ENCODE measurements at regions not wholly inside any gene's neighbourhood (a gene's known extent, or its start where the extent isn't known, plus 50 kb on each side); places are given as distances from the start of the nearest gene placed in this dataset.
A peak's percentile ranks its signal among the peaks of the same experiment; 100 is the strongest.

DNA sequence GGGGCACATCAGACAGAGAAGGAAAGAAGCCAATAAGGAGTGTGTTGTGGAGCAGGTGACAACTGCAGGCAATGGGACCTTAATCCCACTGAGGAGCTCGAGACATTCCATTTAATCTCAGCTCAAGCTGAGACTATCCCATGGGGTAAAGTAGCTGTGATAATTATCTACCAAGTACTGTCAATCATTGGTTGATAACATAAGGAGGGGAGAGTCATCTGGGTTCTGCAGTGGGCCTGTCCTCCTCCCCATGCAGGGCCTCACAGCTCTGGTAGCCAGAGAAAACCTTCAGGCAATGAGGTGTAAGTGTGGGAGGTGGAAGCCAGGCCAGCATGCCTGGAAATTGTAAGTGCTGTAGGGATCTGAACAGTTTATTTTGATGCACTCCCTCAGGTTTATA, 375.0 kb upstream of the ARID1B start:
- DNase-seq: no peak

GRCh38 chr6:156400487-156400886, 376.7 kb upstream of the ARID1B start:
- DNase-seq: no peak

- DNase-seq: no peak
Measured at GRCh38 chr6:156398966-156399365, 378.2 kb upstream of the ARID1B start.

DNA sequence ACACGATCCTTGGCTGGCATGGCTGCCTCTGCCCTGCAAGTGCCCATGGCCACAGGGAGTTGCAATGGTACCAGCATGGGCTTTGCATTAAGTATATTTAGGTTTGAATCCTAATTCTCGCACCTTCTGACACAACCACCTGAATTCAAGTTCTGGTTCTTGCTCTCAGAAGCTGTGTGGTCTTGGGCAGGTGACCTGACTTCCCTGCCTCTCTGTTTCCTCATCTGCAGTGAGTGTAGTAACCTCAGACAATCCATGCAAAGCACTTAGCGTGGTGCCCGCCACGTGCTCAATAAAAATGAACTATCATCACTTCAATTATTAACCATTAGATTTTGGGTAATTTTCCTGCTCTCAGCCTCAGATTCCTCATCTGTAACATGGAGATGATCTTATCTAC, 378.8 kb upstream of the ARID1B start:
- DNase-seq: no peak

GRCh38 chr6:156396791-156397418, 380.3 kb upstream of the ARID1B start:
- no peak for DNase-seq

DNA sequence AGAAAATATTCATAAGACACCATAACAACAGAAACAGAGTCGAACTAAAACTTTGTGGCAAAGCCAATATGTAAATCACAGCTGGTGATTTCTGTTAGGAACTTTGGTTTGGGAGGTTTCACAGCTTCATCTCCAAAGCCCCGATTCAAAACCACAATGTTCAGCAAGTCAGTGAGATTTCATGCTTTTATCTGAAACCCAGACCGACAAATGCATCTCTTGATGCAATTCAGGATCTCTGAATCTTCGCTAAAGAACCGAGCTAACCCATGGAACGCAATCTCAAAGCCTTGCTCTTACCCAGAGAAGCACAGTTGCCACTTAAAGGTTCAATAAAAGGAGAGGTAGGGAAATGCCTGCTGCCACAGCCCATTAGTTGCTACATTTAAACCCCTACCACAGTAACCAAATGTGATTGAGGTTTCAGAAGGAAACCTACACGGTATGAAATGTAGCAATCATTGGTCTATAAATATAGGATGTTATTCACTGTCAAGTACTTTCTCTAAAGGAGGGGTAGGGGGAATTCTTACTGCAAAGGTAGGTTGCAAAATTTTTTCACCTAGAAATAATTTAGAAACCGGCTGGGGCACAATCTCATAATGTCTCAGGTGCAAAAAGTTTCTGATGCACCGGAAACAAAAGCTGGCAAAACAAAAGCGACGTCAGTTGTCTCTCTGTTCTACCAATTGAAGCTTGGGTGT, 381.0 kb upstream of the ARID1B start:
- DNase-seq: no peak

DNA sequence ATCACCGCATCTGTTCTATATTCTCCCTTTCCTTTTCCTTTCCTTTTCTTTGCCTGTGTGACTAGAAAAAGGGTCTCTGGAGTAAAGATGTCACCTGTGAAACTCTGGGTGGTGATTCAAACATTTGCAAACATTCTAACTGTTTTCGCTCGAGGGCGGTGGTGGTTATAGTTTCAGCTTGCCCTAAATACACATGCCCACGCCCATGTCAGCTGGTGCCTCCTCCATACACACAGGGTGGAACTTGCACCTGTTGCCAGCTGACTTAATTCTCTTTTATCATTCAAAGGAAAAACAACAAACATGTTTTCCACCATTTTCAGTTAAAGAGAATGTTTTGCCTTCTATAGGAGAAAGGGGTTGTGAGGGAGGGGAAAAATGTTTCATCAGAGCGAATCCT, 381.9 kb upstream of the ARID1B start:
- no peak for DNase-seq

GRCh38 chr6:156392648-156393047, 384.5 kb upstream of the ARID1B start:
- DNase-seq: no peak

GRCh38 chr6:156391977-156392376, 385.2 kb upstream of the ARID1B start:
- DNase-seq: no peak

GRCh38 chr6:156391061-156391672, 386.0 kb upstream of the ARID1B start:
- no peak for DNase-seq

DNA sequence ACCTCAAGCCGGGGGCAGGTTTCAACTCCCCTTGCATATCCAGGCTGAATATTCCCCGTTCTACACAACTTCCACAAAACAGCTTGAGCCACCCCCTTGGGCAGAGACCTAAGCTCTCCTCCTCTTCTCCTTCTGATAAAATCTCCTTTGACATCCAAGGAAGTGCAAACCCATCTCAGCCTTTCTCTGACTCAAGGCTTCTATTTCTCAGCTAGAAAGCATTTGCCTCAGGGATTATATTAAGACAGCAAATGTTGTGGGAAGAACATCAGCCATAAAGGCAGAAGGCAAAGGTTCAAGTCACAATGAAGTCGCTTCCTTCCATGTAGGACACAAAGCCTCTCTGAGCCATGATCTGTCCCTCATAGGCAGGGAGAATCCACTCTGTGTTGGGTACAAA, 386.6 kb upstream of the ARID1B start:
- DNase-seq: no peak

- DNase-seq: no peak
Measured at GRCh38 chr6:156389296-156389695, 387.9 kb upstream of the ARID1B start.

DNA sequence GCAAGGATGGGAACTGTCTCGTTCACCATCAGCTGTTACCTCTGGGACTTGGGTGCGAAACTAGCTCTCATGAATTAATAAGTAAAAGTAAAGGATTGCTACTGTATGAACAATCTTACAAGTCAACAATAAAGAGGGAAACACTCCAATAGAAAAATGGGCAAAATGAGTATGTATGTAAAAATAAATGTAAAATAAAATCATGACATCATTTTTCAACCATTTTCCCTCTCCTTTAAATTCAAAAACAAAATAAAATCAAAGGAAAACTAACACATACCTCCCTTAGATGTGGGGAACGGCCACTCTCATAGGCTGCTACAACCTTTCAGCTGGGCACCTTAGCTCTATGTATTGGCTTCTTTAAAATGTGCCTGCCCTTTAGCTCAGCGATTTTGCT, 389.7 kb upstream of the ARID1B start:
- DNase-seq: no peak

DNA sequence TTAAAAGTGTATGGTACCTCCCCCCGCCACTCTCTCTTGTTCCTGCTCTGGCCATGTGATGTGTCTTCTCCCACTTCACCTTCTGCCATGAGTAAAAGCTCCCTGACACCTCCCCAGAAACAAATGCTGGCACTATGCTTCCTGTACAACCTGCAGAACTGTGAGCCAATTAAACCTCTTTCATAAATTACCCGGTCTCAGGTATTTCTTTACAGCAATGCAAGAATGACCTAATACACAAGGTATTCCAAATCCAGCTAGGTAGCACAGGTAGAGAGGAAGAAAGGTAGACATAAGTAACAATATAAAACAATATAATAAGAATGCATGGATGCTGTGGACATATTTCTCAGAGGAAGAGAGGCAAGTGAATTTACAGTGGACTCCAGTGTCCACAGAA, 394.1 kb upstream of the ARID1B start:
- DNase-seq: no peak

DNA sequence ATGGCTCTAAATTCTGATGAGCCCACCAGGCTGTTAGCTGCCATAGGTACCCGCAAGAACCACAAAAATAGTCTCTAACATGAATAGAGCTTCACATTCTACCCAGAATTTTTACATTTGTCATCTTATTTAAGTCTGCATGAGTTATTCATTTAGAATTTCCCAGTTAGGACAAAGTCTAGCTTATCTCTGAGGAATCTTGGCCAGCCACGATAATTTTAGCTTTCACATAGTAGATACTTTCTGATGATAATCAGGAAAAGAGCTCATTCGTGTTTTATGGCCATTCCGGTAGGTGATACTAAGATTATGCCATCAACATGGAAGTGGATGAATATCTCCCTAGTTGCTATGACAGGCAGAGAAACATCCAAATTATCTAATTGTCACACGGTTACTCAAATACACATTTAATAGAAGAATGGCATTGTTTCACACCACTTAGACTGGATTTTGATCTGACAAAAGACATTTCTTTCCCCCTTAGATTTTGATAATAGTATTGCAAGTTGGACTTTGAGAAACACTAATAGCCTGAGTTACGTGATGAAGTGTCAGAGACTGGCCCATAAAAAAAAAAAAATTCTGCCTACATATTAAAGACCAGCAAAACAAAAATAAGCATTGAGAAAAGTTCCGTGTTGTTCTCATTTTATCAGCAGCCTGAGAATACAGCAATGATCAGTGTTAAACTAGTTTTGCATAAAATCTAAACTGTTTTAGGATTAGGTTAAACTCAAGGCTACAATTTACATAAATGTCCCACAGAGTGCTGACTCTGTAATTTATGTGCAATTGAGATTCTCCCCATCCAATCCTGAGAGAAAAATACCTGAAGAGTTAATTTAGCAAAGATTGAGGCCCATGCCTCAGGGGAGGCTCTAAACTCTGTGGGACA, 397.5 kb upstream of the ARID1B start:
- no peak for DNase-seq

- no peak for DNase-seq
Measured at GRCh38 chr6:156378853-156379252, 398.3 kb upstream of the ARID1B start.

DNA sequence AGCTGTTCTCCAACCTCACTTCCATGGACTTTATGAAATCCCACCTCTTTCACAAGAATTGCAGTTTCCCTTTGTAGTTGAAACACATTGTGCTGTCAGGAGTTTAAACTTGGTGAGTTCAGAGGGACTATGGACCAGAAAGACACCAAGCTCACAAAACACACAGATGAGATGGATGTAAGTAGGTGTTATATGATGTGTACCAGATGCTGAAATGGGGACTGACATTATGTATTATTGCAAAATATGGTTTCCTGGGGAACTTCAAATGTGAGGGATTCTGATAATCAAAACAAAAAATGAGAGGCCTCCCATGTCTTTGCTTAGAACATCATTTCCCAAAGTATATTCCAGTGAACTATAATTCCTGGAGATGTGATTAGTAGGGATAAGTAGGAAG, 401.1 kb upstream of the ARID1B start:
- no peak for DNase-seq

DNA sequence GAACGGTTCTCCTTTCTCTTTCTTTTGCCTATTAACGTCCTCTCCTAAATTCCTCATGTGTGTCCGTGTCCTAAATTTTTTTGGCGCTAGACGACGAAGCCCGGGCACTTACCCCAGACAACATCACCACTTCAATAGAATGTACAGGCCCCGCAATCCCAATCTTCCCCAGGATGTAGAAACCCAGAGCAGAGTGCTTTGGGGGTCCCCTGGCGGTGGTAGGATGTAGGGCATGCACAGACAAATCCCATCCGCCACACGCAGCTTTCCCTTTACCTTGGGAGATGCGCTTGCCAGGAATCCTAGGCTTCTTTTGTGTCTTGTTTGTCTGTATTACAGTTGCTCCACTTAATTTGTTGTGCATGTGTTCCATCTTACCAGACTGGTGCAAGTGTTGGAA, 417.3 kb upstream of the ARID1B start:
- DNase-seq: no peak

- DNase-seq: no peak
Measured at GRCh38 chr6:156352861-156353260, 424.3 kb upstream of the ARID1B start.

- no peak for DNase-seq
Measured at GRCh38 chr6:156351346-156351966, 425.7 kb upstream of the ARID1B start.

- no peak for DNase-seq
Measured at GRCh38 chr6:156350337-156350736, 426.8 kb upstream of the ARID1B start.

DNA sequence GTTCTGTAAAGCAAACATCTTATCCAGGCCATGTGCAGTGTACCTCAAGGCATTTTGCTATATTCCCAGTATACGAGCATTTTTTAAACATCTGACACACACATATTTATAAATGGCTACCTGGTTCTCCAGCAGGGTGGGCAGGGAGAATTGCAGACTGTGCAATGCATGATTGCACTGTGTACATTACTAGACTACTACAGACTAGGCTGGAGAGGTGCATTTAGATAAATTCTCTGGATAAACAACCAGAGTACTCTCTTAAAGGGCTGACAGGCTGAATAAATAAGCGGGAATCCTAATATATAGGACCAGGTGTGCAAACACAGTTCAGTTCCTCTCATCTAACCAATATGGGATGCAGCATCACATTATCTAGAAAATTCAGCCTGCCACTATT, 428.3 kb upstream of the ARID1B start:
- DNase-seq: peak; percentile 63

DNA sequence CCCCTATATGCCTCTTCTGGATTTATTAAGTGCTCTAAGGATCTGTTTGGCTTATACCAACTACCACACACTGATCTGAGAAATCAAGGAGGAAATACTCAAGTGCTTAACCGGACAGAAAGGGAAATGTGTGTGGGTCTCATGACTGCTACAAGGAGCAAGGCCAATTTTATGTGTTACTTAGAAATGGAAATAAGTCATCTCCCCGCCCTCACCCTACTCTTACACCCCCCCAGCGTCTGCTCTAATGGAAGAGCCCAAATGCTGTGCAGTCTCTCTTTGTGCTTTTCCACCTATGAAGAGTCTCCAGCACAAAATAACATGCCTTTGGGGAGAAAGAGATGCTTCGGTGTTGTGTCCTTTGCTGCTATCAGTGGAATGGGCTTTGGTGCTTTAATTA, 428.8 kb upstream of the ARID1B start:
- no peak for DNase-seq
